ENCODE measurements at regions not wholly inside any gene's neighbourhood (a gene's known extent, or its start where the extent isn't known, plus 50 kb on each side); places are given as distances from the start of the nearest gene placed in this dataset.

DNA sequence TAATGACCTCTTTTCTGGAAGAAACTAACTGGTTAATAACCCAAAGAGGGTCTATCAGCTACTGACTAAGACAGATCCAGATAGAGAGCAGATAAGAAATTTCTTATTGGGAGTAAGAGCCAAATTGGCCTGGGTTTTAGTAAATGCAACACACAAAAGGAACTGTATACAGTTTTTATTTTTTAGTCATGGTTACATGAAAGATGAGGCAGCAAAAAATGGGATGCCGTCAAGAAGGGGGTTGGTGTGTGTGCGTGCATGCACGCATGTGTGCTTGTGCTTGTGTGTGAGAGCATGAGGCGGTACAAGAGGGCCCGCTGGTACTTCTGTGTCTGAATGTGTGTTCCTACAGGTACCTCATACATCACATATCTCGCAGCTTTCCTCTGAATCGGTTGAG lies 466.2 kb upstream of the HNRNPA3 start:
- Histone ChIP-seq H3K4me1 (ENCODE audit: insufficient read depth, low read length, poor library complexity, severe bottlenecking) (peaks cover 87% of the 10 kb centered on the region), H3K4me3 (ENCODE audit: low read depth, low read length, poor library complexity, severe bottlenecking) (no peak overlapping the region), H3K36me3 (ENCODE audit: insufficient read depth, low read length, poor library complexity, severe bottlenecking) (no peaks in the 10 kb centered on the region), H3K27me3 (replicated peaks; ENCODE audit: insufficient read depth, low read depth, low read length, poor library complexity) (no peaks in the 10 kb centered on the region), H3K9me3 (ENCODE audit: low read depth, low read length, poor library complexity, severe bottlenecking) (no peaks in the 10 kb centered on the region), H3K27ac (ENCODE audit: low read depth, low read length, poor library complexity, severe bottlenecking) (peak overlapping the region; percentile 74)
- no peak for DNase-seq (ENCODE audit: low spot score)
- TF ChIP-seq, protein P1, sequence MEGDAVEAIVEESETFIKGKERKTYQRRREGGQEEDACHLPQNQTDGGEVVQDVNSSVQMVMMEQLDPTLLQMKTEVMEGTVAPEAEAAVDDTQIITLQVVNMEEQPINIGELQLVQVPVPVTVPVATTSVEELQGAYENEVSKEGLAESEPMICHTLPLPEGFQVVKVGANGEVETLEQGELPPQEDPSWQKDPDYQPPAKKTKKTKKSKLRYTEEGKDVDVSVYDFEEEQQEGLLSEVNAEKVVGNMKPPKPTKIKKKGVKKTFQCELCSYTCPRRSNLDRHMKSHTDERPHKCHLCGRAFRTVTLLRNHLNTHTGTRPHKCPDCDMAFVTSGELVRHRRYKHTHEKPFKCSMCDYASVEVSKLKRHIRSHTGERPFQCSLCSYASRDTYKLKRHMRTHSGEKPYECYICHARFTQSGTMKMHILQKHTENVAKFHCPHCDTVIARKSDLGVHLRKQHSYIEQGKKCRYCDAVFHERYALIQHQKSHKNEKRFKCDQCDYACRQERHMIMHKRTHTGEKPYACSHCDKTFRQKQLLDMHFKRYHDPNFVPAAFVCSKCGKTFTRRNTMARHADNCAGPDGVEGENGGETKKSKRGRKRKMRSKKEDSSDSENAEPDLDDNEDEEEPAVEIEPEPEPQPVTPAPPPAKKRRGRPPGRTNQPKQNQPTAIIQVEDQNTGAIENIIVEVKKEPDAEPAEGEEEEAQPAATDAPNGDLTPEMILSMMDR (conservative IDR thresholded peaks at IDR 0.05; ENCODE audit: low read depth, low read length), result no peak
- no peak for TF ChIP-seq EZH2 (IDR thresholded peaks at IDR 0.05; ENCODE audit: borderline replicate concordance, low read depth, low read length, poor library complexity, severe bottlenecking)
- intact Hi-C loops (cut with micrococcal nuclease; ENCODE audit: unreplicated experiment), result loop anchor here (5.0 kb wide), 2 partner anchors 66 to 89 kb away; no protein-coding TSS in a partner anchor
- POLR2A ChIA-PET (ENCODE audit: low non-redundant PET), result no interaction called here
- BruUV-seq (replicated peaks), result no TSS peak
- CTCF ChIA-PET, result no interaction called here

DNA sequence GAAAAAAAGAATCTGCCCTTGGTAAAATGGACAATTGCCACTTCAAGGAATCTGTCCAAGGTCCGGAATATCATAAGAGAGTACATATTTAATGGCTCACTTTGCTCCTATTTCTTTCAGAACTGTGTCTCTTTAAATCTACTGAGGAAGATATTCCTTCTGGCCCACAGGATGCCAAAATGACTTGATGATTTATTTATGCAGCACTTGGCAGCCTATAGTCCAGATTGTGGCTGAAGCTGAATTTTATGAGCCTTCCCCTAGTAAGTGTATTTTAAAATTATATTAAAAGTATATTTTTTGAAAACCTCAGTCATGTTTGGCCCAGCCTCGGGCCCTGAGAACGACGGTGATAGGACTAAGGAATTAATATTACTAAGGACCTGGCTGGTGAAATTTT lies 465.1 kb upstream of the HNRNPA3 start:
- no peak for TF ChIP-seq EZH2 (IDR thresholded peaks at IDR 0.05; ENCODE audit: borderline replicate concordance, low read depth, low read length, poor library complexity, severe bottlenecking)
- TF ChIP-seq, protein P1 (conservative IDR thresholded peaks at IDR 0.05; ENCODE audit: low read depth, low read length), result no peak
- ChIA-PET POLR2A (ENCODE audit: low non-redundant PET) (no interaction called here), CTCF (no interaction called here)
- Histone ChIP-seq H3K4me1 (ENCODE audit: insufficient read depth, low read length, poor library complexity, severe bottlenecking) (peaks cover 98% of the 10 kb centered on the region), H3K9me3 (ENCODE audit: low read depth, low read length, poor library complexity, severe bottlenecking) (no peaks in the 10 kb centered on the region), H3K27ac (ENCODE audit: low read depth, low read length, poor library complexity, severe bottlenecking) (peak overlapping the region; percentile 74), H3K27me3 (replicated peaks; ENCODE audit: insufficient read depth, low read depth, low read length, poor library complexity) (no peaks in the 10 kb centered on the region), H3K4me3 (ENCODE audit: low read depth, low read length, poor library complexity, severe bottlenecking) (no peak overlapping the region), H3K36me3 (ENCODE audit: insufficient read depth, low read length, poor library complexity, severe bottlenecking) (no peaks in the 10 kb centered on the region)
- peak; percentile 39 for DNase-seq (ENCODE audit: low spot score)
- BruUV-seq (replicated peaks), result no TSS peak
- intact Hi-C loops (cut with micrococcal nuclease; ENCODE audit: unreplicated experiment), result loop anchor here (5.0 kb wide), 2 partner anchors 65 to 90 kb away; no protein-coding TSS in a partner anchor

DNA sequence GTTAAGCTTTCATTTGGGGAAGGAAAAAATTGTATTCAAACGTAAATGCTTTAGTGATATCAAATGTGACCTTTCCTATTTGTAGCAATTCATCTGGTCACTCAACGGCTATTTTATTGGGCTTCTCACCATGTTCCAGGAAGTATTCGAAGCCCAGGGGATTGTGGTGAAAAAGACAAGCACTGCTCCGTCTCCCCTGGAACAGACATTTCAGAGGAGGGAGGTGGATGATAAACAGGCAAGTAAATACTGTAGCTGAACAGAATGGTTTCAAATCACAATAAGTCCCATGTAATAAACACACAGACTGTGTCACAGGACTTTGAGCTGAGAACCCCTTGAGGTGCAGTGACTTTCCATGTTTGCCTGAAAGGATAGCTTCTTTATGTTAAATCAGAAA lies 464.7 kb upstream of the HNRNPA3 start:
- TF ChIP-seq, protein P1 (conservative IDR thresholded peaks at IDR 0.05; ENCODE audit: low read depth, low read length), result no peak
- no peak for TF ChIP-seq EZH2 (IDR thresholded peaks at IDR 0.05; ENCODE audit: borderline replicate concordance, low read depth, low read length, poor library complexity, severe bottlenecking)
- DNase-seq (ENCODE audit: low spot score), result no peak
- BruUV-seq (replicated peaks), result no TSS peak
- peaks cover 100% of the 10 kb centered on the region for H3K4me1 ChIP-seq (ENCODE audit: insufficient read depth, low read length, poor library complexity, severe bottlenecking)
- POLR2A ChIA-PET (ENCODE audit: low non-redundant PET), result no interaction called here
- H3K4me3 ChIP-seq (ENCODE audit: low read depth, low read length, poor library complexity, severe bottlenecking), result no peak overlapping the region
- intact Hi-C loops (cut with micrococcal nuclease; ENCODE audit: unreplicated experiment), result loop anchor here (5.0 kb wide), 2 partner anchors 64 to 91 kb away; no protein-coding TSS in a partner anchor
- H3K27ac ChIP-seq (ENCODE audit: low read depth, low read length, poor library complexity, severe bottlenecking), result peak overlapping the region; percentile 74
- H3K36me3 ChIP-seq (ENCODE audit: insufficient read depth, low read length, poor library complexity, severe bottlenecking), result no peaks in the 10 kb centered on the region
- CTCF ChIA-PET, result no interaction called here
- no peaks in the 10 kb centered on the region for H3K27me3 ChIP-seq (replicated peaks; ENCODE audit: insufficient read depth, low read depth, low read length, poor library complexity)
- H3K9me3 ChIP-seq (ENCODE audit: low read depth, low read length, poor library complexity, severe bottlenecking), result no peaks in the 10 kb centered on the region
